NCI-H2107 treated with DMSO at 0.1 percent for 48 hours (cell line): ENCODE measurements at regions not wholly inside any gene's neighbourhood (a gene's known extent, or its start where the extent isn't known, plus 50 kb on each side); places are given as distances from the start of the nearest gene placed in this dataset.
"Not testable (repeated sequence)": the region's sequence is repeated elsewhere in the genome, so short reads cannot be mapped to it uniquely, and the experiment has no call there.

ENCODE experiments used
- DNase-seq: peaks from one replicate; lab custom pipeline; 2025; ENCODE audit not compliant: unreplicated experiment; lab: John Stamatoyannopoulos, UW

DNA sequence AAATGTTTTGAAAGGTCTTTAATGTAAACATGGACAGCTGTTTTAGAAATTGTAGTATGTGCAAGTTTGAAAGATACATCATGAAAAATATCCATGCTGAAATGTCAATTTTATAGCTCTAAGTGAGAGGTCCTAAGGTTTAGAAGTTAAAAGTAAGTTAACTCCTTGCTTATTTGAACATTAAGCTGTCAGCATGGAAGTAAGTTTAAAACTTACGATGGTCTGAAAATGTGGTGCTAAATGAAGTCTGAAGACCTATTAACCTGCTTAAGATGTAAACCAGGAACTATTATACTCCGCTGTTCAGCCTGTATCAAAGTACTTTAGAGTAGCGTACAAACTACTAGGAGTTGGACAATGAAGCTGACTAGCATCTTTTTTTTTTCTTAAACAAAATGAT, 1082.4 kb downstream of the TMTC2 start:
- DNase-seq = no peak

DNA sequence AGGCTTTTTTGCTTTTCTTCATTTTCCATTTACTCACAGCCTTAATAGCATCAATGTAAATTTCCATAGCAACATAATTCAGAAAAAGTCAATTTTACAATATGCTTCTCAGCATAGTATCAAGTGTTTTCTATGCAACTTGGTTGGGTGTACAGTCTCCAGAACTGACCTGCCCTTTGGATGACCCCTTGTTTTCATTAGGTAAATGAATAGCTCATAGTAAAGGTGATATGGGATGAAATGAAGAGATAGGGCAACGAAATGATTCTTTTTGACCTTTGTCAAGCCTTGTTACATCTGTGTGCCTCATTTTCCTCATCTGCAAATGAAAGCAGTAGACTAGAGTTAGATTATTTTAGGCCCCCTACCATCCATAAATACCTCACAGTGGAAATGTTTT, 1081.0 kb downstream of the TMTC2 start:
- no peak for DNase-seq

DNA sequence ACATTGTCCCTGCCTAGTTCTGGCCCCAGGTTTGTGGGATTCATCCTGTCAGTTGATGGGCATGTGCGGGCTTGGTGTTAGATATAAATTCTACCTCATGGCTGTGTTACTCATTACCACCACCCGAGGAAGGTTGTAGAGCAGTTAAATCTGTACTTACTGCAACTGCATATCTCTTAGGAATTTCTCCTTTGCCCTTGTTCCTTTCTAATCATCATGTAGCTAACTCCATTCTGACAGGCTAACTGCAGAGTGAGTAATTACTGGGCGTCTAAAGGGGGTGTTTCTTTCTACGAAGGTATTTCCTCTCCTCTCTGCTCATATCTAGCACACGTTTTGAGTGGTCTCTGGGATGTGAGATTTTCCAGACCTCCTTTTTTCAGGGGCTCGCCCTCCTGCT, 1076.7 kb downstream of the TMTC2 start:
- no peak for DNase-seq

DNA sequence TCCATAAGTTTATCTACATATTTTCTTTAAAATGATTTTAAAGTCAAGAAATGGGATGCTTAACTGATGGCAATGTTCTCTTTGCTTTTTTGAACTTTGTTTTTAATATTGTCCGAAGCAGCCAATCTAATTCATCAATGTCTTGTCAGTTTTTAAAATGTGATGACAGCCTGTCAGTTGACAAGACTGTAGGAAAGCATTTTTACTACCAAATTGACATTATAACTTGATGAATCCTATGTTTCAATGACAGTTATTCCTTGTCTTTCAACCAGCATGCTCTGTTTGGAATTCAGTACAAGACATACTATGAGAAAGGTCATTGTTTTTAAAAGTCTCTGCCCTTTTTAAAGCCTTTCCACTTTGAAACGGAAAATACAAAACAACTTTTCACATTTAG, 1073.2 kb downstream of the TMTC2 start:
- no peak for DNase-seq

DNA sequence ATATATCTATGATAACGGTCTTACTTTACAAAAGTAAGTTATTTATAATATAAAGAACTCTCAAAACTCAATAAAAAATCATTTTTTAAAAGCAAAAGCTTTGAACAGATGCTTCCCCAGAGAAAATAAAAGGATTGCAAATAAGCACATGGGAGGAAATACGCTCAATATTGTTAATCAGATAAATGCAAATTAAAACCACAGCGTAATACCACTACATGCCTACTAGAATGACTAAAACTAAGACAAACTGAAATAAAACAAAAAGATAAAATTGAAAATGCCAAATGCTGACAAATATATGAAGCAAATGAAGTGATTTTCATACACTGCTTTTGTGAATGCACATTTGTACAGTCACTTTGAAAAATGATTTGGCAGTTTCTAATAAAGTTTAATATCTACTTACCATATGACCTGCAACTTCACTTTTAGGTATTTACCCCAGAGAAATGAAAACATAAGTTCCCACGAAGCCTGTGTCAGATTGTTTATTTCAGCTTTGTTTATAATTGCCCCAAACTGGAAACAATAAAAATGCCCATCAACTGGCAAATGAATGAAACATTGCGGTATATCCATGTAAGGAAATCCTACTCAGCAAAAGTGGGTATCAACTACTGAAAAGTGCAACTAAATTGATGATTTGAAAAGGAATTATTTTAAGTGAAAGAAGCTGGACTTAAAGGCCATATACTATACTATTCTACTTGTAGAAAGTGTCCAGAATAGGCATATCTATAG, 1072.4 kb downstream of the TMTC2 start:
- DNase-seq = no peak

DNA sequence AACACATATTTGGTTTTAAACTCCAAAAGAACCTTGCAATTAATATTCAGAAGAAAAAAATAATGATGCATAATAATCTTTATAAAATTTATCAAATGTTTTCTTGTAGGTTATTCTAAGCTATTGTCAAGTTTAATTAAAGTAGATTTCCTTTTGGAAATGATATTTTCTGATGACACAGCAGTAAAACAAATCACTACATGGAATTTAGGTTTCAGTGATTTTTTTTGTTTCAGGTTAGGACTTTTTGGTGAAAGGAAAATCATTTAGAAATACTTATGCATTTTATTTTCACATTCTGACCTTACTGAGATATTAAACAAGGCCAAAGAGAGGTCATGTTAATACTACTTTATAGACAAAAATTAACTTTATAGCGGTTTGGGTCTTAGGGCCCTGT, 1067.2 kb downstream of the TMTC2 start:
- no peak for DNase-seq

DNA sequence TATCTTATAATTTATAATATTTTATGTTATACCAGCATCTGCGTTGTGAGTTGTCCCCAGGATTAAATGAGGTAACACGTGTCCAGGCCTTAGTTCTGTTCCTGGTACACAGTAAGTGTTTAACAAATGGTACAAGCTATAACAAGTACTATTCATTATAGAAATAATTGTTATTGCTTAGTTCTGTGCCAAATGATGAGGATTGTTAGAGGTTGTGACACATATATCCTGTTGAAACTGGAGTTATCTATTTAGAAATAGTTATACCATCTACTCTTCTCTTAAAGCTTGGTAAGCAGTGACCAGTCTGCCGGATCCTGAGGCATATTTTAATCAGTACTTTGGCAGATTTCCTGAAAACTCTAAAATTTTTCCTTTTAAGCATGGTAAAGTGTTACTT, 1066.5 kb downstream of the TMTC2 start:
- DNase-seq = no peak

DNA sequence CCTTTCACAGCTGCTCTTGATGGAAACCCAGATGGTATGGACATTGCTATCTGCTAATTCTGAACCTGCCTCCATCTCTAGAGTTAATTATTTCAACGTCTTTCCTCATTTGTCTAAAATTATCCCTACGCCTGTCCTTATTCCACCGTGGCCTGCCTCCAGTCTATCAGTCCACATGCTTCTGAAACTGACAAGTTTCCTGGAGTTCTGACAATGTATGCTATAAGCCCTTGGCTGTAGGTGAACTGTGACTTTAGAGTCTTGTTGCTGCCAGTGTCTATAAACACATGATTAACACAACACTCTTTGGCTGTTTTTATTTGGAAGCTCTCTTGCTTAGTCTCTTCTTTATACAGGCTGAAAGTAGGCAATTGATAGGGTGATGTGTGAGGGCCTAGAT, 1052.9 kb downstream of the TMTC2 start:
- DNase-seq = no peak

DNA sequence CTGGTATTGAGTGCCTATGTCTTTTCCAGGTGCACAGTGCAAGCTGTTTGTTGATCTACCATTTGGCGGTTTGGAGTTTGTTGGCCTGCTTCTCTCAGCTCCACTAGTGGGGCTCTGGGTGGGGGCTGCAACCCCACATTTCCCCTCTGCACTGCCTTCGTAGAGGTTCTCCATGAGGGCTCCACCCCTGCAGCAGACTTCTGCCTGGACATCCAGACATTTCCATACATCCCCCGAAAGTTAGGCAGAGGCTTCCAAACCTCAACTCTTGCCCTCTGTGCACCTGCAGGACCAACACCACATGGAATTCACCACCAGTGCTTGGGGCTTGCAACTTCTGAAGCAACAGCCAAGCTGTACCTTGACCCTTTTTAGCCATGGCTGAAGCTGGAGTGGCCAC, 1024.1 kb downstream of the TMTC2 start:
- no peak for DNase-seq

DNA sequence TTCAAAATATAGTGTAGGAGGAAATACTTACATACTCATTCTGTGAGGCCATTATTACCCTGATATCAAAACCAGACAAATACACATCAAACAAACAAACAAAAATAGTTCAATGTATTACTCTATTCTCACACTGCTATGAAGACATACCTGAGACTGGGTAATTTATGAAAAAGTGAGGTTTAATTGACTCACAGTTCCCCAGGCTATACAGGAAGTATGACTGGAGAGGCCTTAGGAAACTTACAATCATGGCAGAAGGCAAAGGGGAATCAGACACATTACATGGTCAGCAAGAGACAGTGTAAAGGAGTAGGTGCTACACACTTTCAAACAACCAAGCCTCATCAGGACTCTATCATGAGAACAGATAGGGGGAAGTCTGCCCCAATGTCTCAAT, 1023.2 kb downstream of the TMTC2 start:
- no peak for DNase-seq

DNA sequence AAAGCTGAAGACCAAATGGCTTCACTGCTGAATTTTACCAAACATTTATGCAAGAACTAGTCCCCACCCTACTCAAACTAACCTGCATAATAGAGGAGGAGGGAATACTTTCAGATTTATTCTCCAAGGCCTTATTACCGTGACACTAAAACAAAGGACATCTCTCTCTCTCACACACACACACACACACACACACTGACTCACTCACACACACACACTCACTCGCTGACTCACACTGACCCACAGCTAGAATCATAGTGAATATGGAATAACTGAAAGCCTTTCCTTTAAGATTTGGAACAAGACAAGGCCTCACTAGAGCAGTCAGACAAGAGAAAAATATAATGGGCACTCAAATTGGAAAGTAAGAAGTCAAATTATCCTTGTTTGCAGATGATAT, 1014.1 kb downstream of the TMTC2 start:
- no peak for DNase-seq

DNA sequence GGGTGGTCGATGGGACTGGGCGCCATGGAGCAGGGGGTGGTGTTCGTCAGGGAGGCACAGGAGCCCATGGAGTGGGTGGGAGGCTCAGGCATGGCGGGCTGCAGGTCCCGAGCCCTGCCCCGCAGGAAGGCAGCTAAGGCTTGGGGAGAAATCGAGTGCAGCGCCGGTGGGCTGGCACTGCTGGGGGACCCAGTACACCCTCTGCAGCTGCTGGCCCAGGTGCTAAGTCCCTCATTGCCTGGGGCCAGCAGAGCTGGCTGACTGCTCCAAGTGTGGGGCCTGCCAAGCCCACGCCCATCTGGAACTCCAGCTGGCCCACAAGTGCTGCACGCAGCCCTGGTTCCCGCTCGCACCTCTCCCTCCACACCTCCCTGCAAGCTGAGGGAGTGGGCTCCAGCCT, 1009.6 kb downstream of the TMTC2 start:
- DNase-seq = not testable (repeated sequence)

DNA sequence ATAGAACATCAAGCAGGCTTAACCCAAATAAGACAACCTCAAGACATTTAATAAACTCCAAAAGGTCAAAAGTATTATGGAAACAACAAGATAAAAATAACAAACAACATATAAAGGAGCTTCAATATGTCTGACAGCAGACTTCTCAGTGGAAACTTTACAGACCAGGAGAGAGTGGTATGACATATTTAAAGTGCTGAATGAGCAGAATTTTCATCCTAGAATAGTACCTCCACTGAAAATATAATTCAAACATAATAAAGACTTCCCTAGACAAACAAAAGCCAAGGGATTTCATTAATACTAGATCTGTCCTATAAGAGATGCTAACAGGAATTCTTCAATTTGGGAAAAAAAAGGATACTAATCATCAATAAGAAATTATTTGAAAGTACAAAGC, 1005.0 kb downstream of the TMTC2 start:
- no peak for DNase-seq

DNA sequence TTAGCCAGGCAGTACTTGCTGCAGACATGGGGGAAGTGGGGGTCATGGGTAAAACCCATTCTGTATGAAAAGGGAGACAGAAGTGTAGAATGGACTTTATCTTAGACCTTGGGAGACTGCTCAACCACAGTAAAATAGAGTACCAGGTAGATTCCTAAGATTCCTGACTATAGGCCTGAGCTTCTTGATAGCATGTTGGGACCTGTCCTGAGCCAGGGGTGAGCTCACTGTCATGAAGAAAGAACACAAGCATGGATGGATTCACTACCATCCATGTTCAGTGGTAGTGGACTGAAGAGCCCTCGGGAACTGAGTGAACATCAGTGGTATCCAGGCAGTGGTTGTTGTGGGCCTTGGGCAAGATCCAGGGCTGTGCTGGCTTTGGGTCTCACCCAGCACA, 1003.8 kb downstream of the TMTC2 start:
- no peak for DNase-seq

DNA sequence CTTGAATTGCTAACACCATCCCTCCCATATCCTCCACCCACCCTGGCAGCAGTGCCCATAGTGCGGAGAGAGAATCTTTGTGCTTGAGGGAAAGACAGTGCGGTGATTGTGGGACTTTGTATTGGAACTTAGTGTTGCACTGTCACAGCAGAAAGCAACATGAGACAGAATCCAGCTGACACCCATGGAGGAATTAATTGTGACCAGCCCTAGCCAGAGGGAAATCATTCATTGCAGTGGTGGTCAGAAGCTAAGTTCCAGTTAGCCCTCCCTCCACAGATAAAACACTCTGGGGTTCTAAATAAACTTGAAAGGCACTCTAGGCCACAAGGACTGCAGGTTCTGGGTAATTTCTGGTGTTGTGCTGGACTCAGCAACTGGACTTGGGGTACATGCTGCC, 1002.6 kb downstream of the TMTC2 start:
- DNase-seq = no peak

DNA sequence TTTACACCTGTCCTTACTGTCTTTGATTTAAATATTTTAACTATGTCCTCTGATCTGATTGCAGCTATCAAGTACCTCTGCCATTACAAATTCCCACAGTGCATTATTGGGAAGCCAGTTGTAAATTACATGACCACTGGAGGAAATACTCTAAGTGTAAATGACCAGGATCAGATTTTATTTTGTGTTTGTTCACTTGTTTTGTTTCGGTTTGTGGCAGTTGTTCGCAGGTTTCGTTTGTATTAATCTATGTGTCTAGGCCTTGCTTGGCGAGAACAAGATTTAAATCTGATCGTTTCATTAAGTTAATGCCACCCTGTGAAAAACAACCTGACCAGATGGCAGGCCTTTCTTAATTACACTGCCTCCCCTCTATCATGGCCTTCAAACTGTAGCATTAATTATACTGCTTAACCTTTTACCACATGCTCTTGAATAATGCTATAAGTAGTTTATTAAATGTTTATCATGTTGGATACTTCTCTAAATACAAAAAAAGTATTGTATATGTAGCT, 990.1 kb downstream of the TMTC2 start:
- DNase-seq = no peak

DNA sequence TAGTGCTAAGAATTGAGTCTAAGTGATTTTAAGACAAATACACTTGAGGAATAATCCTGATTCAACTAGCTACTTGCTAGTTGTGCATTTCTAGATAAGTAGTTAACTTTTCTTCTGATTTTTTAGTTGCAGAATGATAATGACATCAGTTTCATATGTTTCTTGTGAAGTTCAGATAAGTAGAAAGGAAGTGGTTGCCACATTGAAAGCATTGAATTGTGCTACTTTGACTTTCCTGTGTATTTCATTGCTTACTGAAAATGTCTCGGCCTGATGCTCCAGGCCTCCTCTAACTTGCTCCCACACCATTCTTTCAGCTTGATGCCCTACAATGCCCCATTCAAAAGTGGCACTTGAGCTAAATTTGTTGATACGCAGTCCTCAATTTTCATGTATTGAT, 980.0 kb downstream of the TMTC2 start:
- DNase-seq = no peak

DNA sequence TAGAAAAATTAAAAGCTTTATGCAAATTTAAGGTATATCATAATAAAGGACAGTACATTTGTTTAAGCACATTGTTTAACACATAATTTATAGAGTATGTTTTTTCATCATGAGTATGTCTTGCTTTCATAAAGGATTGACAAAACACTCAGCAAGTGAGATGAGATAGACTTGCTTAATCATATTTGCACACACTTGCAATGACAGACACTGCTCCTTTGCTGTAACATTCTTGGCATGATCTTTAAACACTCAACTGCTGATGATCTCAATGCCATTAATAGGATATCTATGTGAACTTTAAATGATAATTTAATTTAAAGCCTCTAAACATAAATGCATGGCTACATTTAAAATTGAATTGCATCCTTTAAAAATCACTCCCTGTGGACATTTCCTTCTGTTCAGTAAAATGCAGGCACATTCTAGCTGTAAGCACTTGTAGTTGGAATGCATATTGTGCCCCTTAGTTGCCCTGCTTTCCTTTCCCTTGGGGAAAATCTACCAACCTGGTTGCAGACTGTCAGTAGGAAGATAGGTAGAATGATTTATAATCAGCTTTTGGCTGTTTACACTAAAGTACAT, 979.0 kb downstream of the TMTC2 start:
- DNase-seq = no peak

DNA sequence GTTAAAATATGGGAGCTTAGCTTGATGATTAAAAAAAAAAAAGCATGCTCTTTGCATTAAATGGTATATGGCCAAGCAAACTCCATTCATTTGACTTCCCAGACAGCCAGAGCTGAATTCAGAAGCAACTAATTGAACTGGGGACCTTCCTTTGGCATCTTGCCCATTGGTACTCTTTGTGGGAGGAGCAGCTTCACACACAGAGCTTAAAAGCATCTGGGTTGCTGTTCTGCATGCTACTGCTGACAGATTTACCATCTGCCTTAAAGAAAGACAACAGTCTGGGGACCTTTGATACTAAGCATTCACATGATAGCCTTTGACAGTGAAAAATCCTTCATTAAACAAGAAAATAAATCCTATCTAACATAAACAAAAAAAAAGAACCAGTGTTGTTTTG, 977.9 kb downstream of the TMTC2 start:
- DNase-seq = no peak

DNA sequence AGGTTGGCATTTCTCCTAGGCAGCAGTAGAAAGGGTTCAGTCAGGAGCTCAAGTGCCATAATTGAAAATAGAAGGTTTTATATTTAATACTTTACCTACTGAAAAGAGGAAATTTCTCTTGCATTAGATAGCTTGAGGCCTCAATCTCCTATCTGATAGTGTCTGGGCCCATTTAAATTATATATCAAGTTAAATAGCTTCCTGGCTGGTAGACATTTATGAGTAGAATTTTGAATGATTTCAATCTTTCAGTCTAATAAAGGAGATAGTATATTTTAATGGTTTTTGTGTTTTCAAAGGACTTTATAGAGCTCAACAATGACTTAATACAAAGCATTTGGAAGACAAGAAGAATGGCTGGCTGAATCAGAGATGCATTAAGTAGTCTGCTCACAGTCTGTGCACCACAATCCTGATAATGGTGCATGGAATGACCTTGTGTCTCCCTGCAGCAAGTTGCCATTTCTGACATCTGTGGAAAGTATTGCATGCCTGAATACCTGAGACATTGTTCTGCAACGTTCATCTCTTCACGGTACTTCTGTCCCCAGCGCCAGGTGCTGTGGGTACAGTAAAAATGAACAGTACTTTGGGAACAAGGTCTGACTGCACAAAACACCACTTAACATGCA, 974.1 kb downstream of the TMTC2 start:
- no peak for DNase-seq

DNA sequence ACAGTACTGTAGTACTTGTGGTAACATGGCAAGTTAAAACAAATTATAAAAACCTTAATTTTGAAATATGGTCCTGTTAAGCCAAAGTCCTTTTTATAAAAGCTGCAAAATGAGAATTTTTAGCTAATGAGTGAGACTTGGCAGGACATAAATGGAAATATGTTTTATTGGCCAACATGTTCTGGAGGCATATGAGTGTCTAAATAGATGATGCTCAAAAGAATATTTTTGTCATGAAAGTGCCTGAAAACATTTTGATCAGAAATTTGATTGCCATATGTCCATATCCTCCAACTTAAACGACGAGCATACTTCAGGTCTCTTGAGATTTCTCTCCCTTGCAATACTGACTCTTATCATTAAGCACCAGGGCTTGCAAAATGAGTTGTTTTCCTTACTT, 972.6 kb downstream of the TMTC2 start:
- no peak for DNase-seq

DNA sequence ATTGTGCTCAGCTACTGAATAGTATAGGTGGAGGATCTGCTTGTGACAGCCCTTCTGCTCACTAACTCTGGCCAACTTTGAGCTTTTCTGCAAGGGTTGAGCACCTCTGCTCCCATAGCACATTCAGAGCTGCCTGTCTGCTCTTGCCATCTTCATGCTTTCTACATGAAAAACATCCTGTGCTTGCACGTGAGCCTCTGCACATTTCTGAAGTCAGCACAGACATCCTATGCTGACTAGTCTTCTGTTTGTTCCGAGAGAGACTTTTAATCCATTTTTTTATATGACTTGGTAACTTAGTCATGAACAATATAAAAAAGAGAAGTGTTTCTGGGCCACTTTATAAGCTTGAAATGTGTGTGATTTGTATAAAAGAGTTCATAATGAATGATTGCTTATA, 969.3 kb downstream of the TMTC2 start:
- DNase-seq = no peak
